ENCODE measurements at regions not wholly inside any gene's neighbourhood (a gene's known extent, or its start where the extent isn't known, plus 50 kb on each side); places are given as distances from the start of the nearest gene placed in this dataset.

DNA sequence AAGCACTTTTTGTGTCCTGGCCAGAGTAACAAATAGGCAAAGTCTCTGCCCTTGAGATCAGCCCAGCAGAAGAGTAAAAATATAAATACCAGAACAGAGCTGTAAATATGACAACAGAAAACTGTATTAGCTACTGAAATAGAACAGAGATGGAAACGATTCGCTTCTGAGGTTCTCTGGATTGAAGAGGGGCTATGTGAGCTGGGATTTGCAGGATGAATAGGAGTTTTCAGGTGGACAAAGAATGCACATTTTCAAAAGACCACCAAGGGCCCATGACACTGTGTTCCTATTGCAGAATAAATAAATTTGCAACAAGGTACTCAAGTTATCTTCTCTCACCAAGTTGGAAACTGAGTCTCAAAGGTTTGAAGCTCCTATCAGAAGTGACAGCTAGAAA is 176.6 kb downstream of the BCL11B start:
- CTCF ChIA-PET, result interaction anchor here (0.5 kb wide), 1 partner anchor 49 kb away, joined by 4 read pairs; no protein-coding TSS in a partner anchor
- TF ChIP-seq CTCF (IDR thresholded peaks at IDR 0.05; ENCODE audit: insufficient read depth, low read depth, low read length), result no peak
- POLR2A ChIA-PET, result no interaction called here

GRCh38 chr14:99098199-99098598 is 173.8 kb downstream of the BCL11B start:
- H3K36me3 ChIP-seq (ENCODE audit: control insufficient read depth, insufficient read depth, low read length), result no peaks in the 10 kb centered on the region
- no peaks in the 10 kb centered on the region for H3K27me3 ChIP-seq (ENCODE audit: control insufficient read depth, insufficient read depth, low read length)
- no peak overlapping the region for H3K4me3 ChIP-seq (ENCODE audit: low read depth, low read length)
- ChIA-PET CTCF (no interaction called here), POLR2A (no interaction called here)
- TF ChIP-seq CTCF (IDR thresholded peaks at IDR 0.05; ENCODE audit: insufficient read depth, low read depth, low read length), result no peak
- DNase-seq (ENCODE audit: low read depth), result no peak

More for the DNA sequence above, 176.6 kb downstream of the BCL11B start:
- H3K36me3 ChIP-seq (ENCODE audit: control insufficient read depth, insufficient read depth, low read length), result no peaks in the 10 kb centered on the region
- no peaks in the 10 kb centered on the region for H3K27me3 ChIP-seq (ENCODE audit: control insufficient read depth, insufficient read depth, low read length)
- DNase-seq (ENCODE audit: low read depth), result no peak
- H3K4me3 ChIP-seq (ENCODE audit: low read depth, low read length), result no peak overlapping the region

- H3K27me3 ChIP-seq (ENCODE audit: control insufficient read depth, insufficient read depth, low read length), result no peaks in the 10 kb centered on the region
- DNase-seq (ENCODE audit: low read depth), result no peak
- no peak overlapping the region for H3K4me3 ChIP-seq (ENCODE audit: low read depth, low read length)
- H3K36me3 ChIP-seq (ENCODE audit: control insufficient read depth, insufficient read depth, low read length), result no peaks in the 10 kb centered on the region
- CTCF ChIA-PET, result no interaction called here
- POLR2A ChIA-PET, result no interaction called here
- TF ChIP-seq CTCF (IDR thresholded peaks at IDR 0.05; ENCODE audit: insufficient read depth, low read depth, low read length), result no peak
Measured at GRCh38 chr14:99099051-99099787, 172.8 kb downstream of the BCL11B start.

- ChIA-PET CTCF (no interaction called here), POLR2A (no interaction called here)
- H3K27me3 ChIP-seq (ENCODE audit: control insufficient read depth, insufficient read depth, low read length), result no peaks in the 10 kb centered on the region
- no peak for TF ChIP-seq CTCF (IDR thresholded peaks at IDR 0.05; ENCODE audit: insufficient read depth, low read depth, low read length)
- no peak for DNase-seq (ENCODE audit: low read depth)
- no peaks in the 10 kb centered on the region for H3K36me3 ChIP-seq (ENCODE audit: control insufficient read depth, insufficient read depth, low read length)
- no peak overlapping the region for H3K4me3 ChIP-seq (ENCODE audit: low read depth, low read length)
Measured at GRCh38 chr14:99100497-99101270, 171.3 kb downstream of the BCL11B start.

DNA sequence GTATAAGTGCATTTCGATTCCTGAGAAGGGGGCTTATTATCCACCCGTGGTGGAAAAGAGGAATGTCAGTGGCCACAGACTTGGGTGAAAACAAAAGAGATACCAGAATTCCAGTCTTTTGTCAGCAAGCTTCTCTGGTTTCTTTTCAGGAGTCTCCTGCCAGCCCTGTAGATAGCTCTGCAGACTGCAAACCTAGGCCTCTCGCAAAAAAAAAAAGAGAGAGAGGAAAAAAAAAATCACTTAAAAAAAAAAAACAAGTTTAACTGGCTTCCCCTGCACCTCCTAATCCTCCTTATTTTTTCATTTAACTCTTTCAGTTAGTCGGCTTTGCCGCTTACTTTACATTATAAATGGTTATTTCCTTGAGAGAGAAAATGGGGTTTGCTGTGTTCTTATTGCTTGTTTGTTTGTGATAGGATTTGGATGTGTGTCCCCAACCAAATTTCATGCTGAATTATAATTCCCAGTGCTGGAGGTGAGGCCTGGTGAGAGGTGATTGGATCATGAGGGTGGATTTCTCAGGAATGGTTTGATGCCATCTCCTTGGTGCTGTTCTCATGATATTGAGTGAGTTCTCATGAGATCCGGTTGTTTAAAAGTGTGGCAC is 170.0 kb downstream of the BCL11B start:
- ChIA-PET POLR2A (no interaction called here), CTCF (interaction anchor here (0.8 kb wide), 1 partner anchor 55 kb away, joined by 3 read pairs; no protein-coding TSS in a partner anchor)
- Histone ChIP-seq H3K36me3 (ENCODE audit: control insufficient read depth, insufficient read depth, low read length) (no peaks in the 10 kb centered on the region), H3K4me3 (ENCODE audit: low read depth, low read length) (no peak overlapping the region), H3K27me3 (ENCODE audit: control insufficient read depth, insufficient read depth, low read length) (no peaks in the 10 kb centered on the region)
- no peak for TF ChIP-seq CTCF (IDR thresholded peaks at IDR 0.05; ENCODE audit: insufficient read depth, low read depth, low read length)
- DNase-seq (ENCODE audit: low read depth), result no peak
